ENCODE measurements at regions not wholly inside any gene's neighbourhood (a gene's known extent, or its start where the extent isn't known, plus 50 kb on each side); places are given as distances from the start of the nearest gene placed in this dataset.
A peak's percentile ranks its signal among the peaks of the same experiment; 100 is the strongest.

- Histone ChIP-seq H3K27ac (ENCODE audit: low read depth) (no peak overlapping the region), H3K4me1 (ENCODE audit: insufficient read depth) (no peaks in the 10 kb centered on the region), H3K36me3 (ENCODE audit: insufficient read depth) (no peaks in the 10 kb centered on the region), H3K4me3 (ENCODE audit: low read depth, low read length) (no peak overlapping the region)
- 80% methylated on average over 24 of the region's 24 CpGs for WGBS
- DNase-seq (ENCODE audit: extremely low spot score) = no peak
Observed at GRCh38 chr15:99473981-99474906, 91.5 kb upstream of the MEF2A start.

- DNase-seq (ENCODE audit: extremely low spot score) = no peak
- WGBS = 74% methylated on average over 25 of the region's 25 CpGs
Observed at GRCh38 chr15:99474909-99475753, 90.7 kb upstream of the MEF2A start.

GRCh38 chr15:99475754-99476412 is 89.9 kb upstream of the MEF2A start:
- WGBS = 80% methylated on average over 14 of the region's 14 CpGs
- no peaks in the 10 kb centered on the region for H3K4me1 ChIP-seq (ENCODE audit: insufficient read depth)
- H3K36me3 ChIP-seq (ENCODE audit: insufficient read depth) = no peaks in the 10 kb centered on the region
- no peak for DNase-seq (ENCODE audit: extremely low spot score)
- no peak overlapping the region for H3K27ac ChIP-seq (ENCODE audit: low read depth)
- no peak overlapping the region for H3K4me3 ChIP-seq (ENCODE audit: low read depth, low read length)

More at GRCh38 chr15:99474909-99475753, 90.7 kb upstream of the MEF2A start:
- no peak overlapping the region for H3K4me3 ChIP-seq (ENCODE audit: low read depth, low read length)
- no peak overlapping the region for H3K27ac ChIP-seq (ENCODE audit: low read depth)
- no peaks in the 10 kb centered on the region for H3K36me3 ChIP-seq (ENCODE audit: insufficient read depth)
- no peaks in the 10 kb centered on the region for H3K4me1 ChIP-seq (ENCODE audit: insufficient read depth)

- H3K4me1 ChIP-seq (ENCODE audit: insufficient read depth) = no peaks in the 10 kb centered on the region
- 24% methylated on average over 26 of the region's 26 CpGs for WGBS
- no peak overlapping the region for H3K4me3 ChIP-seq (ENCODE audit: low read depth, low read length)
- H3K36me3 ChIP-seq (ENCODE audit: insufficient read depth) = no peaks in the 10 kb centered on the region
- H3K27ac ChIP-seq (ENCODE audit: low read depth) = peak overlapping the region; percentile 31
- no peak for DNase-seq (ENCODE audit: extremely low spot score)
Observed at GRCh38 chr15:99476413-99477222, 89.2 kb upstream of the MEF2A start.

- Histone ChIP-seq H3K36me3 (ENCODE audit: insufficient read depth) (no peaks in the 10 kb centered on the region), H3K27ac (ENCODE audit: low read depth) (no peak overlapping the region), H3K4me1 (ENCODE audit: insufficient read depth) (no peaks in the 10 kb centered on the region), H3K4me3 (ENCODE audit: low read depth, low read length) (no peak overlapping the region)
- 90% methylated on average over 12 of the region's 12 CpGs for WGBS
- DNase-seq (ENCODE audit: extremely low spot score) = no peak
Observed at GRCh38 chr15:99477791-99478471, 87.9 kb upstream of the MEF2A start.

- Histone ChIP-seq H3K36me3 (ENCODE audit: insufficient read depth) (no peaks in the 10 kb centered on the region), H3K4me3 (ENCODE audit: low read depth, low read length) (no peak overlapping the region), H3K27ac (ENCODE audit: low read depth) (no peak overlapping the region), H3K4me1 (ENCODE audit: insufficient read depth) (no peaks in the 10 kb centered on the region)
- no peak for DNase-seq (ENCODE audit: extremely low spot score)
- WGBS = 95% methylated on average over 2 of the region's 2 CpGs
Observed at GRCh38 chr15:99478977-99479376, 86.8 kb upstream of the MEF2A start.

- H3K4me3 ChIP-seq (ENCODE audit: low read depth, low read length) = no peak overlapping the region
- no peak for DNase-seq (ENCODE audit: extremely low spot score)
- H3K4me1 ChIP-seq (ENCODE audit: insufficient read depth) = no peaks in the 10 kb centered on the region
- H3K36me3 ChIP-seq (ENCODE audit: insufficient read depth) = no peaks in the 10 kb centered on the region
- no peak overlapping the region for H3K27ac ChIP-seq (ENCODE audit: low read depth)
- WGBS = 91% methylated on average over 10 of the region's 10 CpGs
Observed at GRCh38 chr15:99480016-99480810, 85.6 kb upstream of the MEF2A start.

- no peak for DNase-seq (ENCODE audit: extremely low spot score)
- Histone ChIP-seq H3K4me1 (ENCODE audit: insufficient read depth) (no peaks in the 10 kb centered on the region), H3K4me3 (ENCODE audit: low read depth, low read length) (no peak overlapping the region), H3K36me3 (ENCODE audit: insufficient read depth) (no peaks in the 10 kb centered on the region), H3K27ac (ENCODE audit: low read depth) (no peak overlapping the region)
- 83% methylated on average over 8 of the region's 8 CpGs for WGBS
Observed at GRCh38 chr15:99481113-99481950, 84.5 kb upstream of the MEF2A start.

GRCh38 chr15:99481951-99482230 is 83.9 kb upstream of the MEF2A start:
- DNase-seq (ENCODE audit: extremely low spot score) = no peak
- no peaks in the 10 kb centered on the region for H3K4me1 ChIP-seq (ENCODE audit: insufficient read depth)
- no peak overlapping the region for H3K4me3 ChIP-seq (ENCODE audit: low read depth, low read length)
- H3K36me3 ChIP-seq (ENCODE audit: insufficient read depth) = no peaks in the 10 kb centered on the region
- no peak overlapping the region for H3K27ac ChIP-seq (ENCODE audit: low read depth)
- WGBS = 82% methylated on average over 2 of the region's 2 CpGs

GRCh38 chr15:99482993-99483392 is 82.8 kb upstream of the MEF2A start:
- no peaks in the 10 kb centered on the region for H3K4me1 ChIP-seq (ENCODE audit: insufficient read depth)
- 87% methylated on average over 4 of the region's 4 CpGs for WGBS
- H3K27ac ChIP-seq (ENCODE audit: low read depth) = no peak overlapping the region
- H3K4me3 ChIP-seq (ENCODE audit: low read depth, low read length) = no peak overlapping the region
- no peaks in the 10 kb centered on the region for H3K36me3 ChIP-seq (ENCODE audit: insufficient read depth)
- DNase-seq (ENCODE audit: extremely low spot score) = no peak

- Histone ChIP-seq H3K4me1 (ENCODE audit: insufficient read depth) (no peaks in the 10 kb centered on the region), H3K36me3 (ENCODE audit: insufficient read depth) (no peaks in the 10 kb centered on the region), H3K27ac (ENCODE audit: low read depth) (no peak overlapping the region), H3K4me3 (ENCODE audit: low read depth, low read length) (no peak overlapping the region)
- DNase-seq (ENCODE audit: extremely low spot score) = no peak
- WGBS = 80% methylated on average over 11 of the region's 11 CpGs
Observed at GRCh38 chr15:99485153-99485961, 80.4 kb upstream of the MEF2A start.

Measured in urinary bladder (tissue), 3 donors.